OCI-LY1 (cell line): ENCODE measurements at regions not wholly inside any gene's neighbourhood (a gene's known extent, or its start where the extent isn't known, plus 50 kb on each side); places are given as distances from the start of the nearest gene placed in this dataset.

Experiments used
- CTCF ChIP-seq: fragments of 200-600 bp; sonication (generic), shearing (Covaris generic); IDR thresholded peaks from 2 replicates; pipeline ENCODE4 v1.5.1; 2017; ENCODE audit warnings: mild to moderate bottlenecking, antibody characterized with exemption, low read length, moderate library complexity, mixed read lengths
- EZH2 ChIP-seq: fragments of 200-600 bp; sonication (generic), shearing (Covaris generic); IDR thresholded peaks from 2 replicates; pipeline ENCODE4 v1.8.0; 2017; ENCODE audit warnings: borderline replicate concordance, mixed run types, mild to moderate bottlenecking, antibody characterized with exemption, low read length, moderate library complexity, mixed read lengths

- no peak for TF ChIP-seq CTCF
- no peak for TF ChIP-seq EZH2
Measured at GRCh38 chr2:5983511-5984272, 291.5 kb downstream of the SOX11 start.
